IPS DF 6.9 (cell line): ENCODE measurements at regions not wholly inside any gene's neighbourhood (a gene's known extent, or its start where the extent isn't known, plus 50 kb on each side); places are given as distances from the start of the nearest gene placed in this dataset.

Source experiments
- DNase-seq: peaks from one replicate; pipeline ENCODE4 v3.0.0-alpha.2; 2013; ENCODE audit warnings: low read depth, low spot score
- H3K27ac ChIP-seq: one replicate; pipeline ENCODE4 v1.5.1; 2013; ENCODE audit warnings: low read length, control low read depth
- H3K27me3 ChIP-seq: 2 replicates; pipeline ENCODE4 v1.6.1; 2013; ENCODE audit warnings: mild to moderate bottlenecking, low read length; ENCODE audit not compliant: control insufficient read depth, insufficient read depth
- H3K36me3 ChIP-seq: 2 replicates; pipeline ENCODE4 v1.6.1; 2013; ENCODE audit warnings: low read length; ENCODE audit not compliant: control insufficient read depth, insufficient read depth
- H3K4me1 ChIP-seq: 2 replicates; pipeline ENCODE4 v1.6.1; 2013; ENCODE audit warnings: low read length; ENCODE audit not compliant: control insufficient read depth, insufficient read depth
- H3K4me3 ChIP-seq: 2 replicates; pipeline ENCODE4 v1.5.1; 2013; ENCODE audit warnings: mild to moderate bottlenecking, low read length
- H3K9me3 ChIP-seq: 2 replicates; pipeline ENCODE4 v1.6.1; 2013; ENCODE audit warnings: low read length, inconsistent platforms; ENCODE audit not compliant: control insufficient read depth, insufficient read depth
- WGBS: extraction: QIAGEN DNeasy Blood & Tissue Kit; methylation state at CpG from one replicate; pipeline ENCODE4 v1.1.7; 2013; ENCODE audit warnings: mixed read lengths, missing lambda C conversion rate; ENCODE audit not compliant: insufficient read length, insufficient coverage; 5-methylcytosine and 5-hydroxymethylcytosine counted together

DNA sequence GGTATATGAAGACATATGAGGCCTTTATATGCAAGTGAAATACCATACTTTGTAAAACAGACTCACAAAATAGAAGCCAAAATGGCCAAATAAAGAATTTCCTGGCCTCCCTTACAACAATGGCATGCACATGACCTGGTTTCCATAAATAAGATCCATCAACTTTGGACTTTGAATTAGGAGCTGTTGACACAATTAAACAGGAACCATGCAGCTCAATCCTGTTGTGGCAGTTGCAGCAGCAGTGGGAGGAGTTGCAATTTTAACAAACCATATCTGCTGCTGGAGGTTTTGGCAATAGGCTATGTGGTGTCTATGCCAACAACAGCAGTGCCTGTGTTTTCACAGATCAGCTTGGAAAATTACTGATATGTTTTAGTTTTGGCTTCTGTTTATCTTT lies 818.6 kb downstream of the FAM181B start:
- Histone ChIP-seq H3K36me3 (no peaks in the 10 kb centered on the region), H3K9me3 (no peaks in the 10 kb centered on the region), H3K4me3 (no peak overlapping the region), H3K27ac (no peak overlapping the region), H3K27me3 (no peaks in the 10 kb centered on the region), H3K4me1 (no peaks in the 10 kb centered on the region)
- no peak for DNase-seq

DNA sequence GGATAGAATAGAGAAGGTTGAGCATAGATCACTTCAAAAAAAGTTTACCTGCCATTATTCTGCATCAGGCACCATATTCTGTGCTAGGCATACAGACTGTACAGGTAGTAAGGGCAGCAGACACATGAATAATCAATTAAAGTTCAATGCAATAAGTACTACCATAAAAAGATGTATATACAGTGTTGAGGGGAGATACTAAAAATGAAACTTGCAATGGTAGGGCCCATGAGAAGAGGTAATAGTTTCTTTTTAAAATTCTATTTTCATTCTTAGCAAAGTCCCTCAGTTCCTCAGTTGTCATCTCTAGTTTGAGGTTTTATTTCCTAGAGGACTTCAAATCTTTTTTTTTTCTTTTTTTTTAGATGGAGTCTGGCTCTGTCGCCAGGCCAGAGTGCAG lies 819.9 kb downstream of the FAM181B start:
- H3K27me3 ChIP-seq: no peaks in the 10 kb centered on the region
- H3K27ac ChIP-seq: no peak overlapping the region
- no peak for DNase-seq
- no peak overlapping the region for H3K4me3 ChIP-seq
- no peaks in the 10 kb centered on the region for H3K9me3 ChIP-seq
- no peaks in the 10 kb centered on the region for H3K4me1 ChIP-seq
- no peaks in the 10 kb centered on the region for H3K36me3 ChIP-seq
- WGBS: no CpG with 5 or more reads among the region's 1 CpG

DNA sequence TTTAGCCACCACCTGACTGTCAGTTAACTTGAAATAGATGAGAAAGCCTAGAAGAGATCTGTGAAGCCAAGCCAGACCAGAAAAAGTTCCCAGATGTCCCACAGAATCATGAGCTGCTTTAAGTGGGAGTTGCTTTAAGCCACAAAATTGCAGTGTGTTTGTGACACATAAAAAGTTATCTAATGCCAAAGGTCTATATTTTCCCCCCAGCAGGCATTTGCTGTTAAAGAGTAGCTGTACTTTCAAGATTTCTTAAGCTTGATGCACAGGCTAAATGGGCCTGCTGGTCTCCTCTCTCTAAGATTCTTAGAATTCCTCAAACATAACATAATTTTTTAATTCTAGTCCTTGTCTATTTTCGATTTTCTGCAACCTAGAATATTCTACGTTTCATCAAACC lies 825.7 kb downstream of the FAM181B start:
- no peak overlapping the region for H3K27ac ChIP-seq
- DNase-seq: no peak
- no peaks in the 10 kb centered on the region for H3K36me3 ChIP-seq
- no peaks in the 10 kb centered on the region for H3K27me3 ChIP-seq
- no peak overlapping the region for H3K4me3 ChIP-seq
- 100% methylated on average over 2 of the region's 2 CpGs for WGBS
- no peaks in the 10 kb centered on the region for H3K9me3 ChIP-seq
- no peaks in the 10 kb centered on the region for H3K4me1 ChIP-seq

DNA sequence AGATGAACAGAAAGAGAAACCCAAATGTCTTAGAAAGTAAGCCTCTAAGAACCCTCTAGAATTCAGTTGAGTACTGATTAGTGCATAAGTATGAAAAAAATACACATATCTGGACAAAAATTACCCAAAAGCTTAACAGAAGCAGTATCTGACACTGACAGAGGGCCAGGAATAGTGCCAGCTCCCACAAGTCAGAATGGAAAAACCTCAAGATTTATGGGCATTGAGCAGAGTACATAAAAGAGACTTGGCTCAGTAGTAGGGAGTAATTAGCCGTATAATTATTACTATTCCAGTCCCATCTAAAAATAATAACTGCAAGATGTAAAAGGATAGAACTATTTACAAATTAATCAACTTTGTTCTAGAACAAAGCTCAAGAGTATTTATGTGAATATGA lies 834.5 kb downstream of the FAM181B start:
- no CpG with 5 or more reads among the region's 1 CpG for WGBS
- no peaks in the 10 kb centered on the region for H3K36me3 ChIP-seq
- DNase-seq: no peak

DNA sequence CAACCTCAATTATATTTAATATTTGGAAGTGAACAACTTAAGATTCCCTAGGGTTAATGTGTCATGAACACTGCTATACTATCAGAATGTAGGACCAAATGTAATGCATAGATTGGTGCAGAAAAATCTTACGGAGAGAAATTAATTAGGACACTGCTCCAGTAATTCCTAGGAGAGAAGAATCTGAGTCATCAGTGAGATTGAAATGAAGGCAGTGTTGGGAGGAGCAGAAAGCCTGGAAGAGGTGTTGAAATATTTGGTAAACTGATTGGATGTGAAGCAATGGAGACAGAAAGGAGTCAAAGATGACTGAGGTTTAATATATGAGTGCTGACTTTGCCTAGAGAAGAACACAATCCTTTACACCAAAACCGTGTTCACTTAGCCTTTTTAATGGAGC lies 836.0 kb downstream of the FAM181B start:
- DNase-seq: no peak
- Histone ChIP-seq H3K4me1 (no peaks in the 10 kb centered on the region), H3K36me3 (no peaks in the 10 kb centered on the region), H3K27me3 (no peaks in the 10 kb centered on the region), H3K4me3 (no peak overlapping the region), H3K9me3 (no peaks in the 10 kb centered on the region), H3K27ac (no peak overlapping the region)
- no CpG with 5 or more reads among the region's 2 CpGs for WGBS

More for the DNA sequence above, 834.5 kb downstream of the FAM181B start:
- H3K4me3 ChIP-seq: no peak overlapping the region
- H3K9me3 ChIP-seq: no peaks in the 10 kb centered on the region
- no peak overlapping the region for H3K27ac ChIP-seq
- H3K27me3 ChIP-seq: no peaks in the 10 kb centered on the region
- no peaks in the 10 kb centered on the region for H3K4me1 ChIP-seq

DNA sequence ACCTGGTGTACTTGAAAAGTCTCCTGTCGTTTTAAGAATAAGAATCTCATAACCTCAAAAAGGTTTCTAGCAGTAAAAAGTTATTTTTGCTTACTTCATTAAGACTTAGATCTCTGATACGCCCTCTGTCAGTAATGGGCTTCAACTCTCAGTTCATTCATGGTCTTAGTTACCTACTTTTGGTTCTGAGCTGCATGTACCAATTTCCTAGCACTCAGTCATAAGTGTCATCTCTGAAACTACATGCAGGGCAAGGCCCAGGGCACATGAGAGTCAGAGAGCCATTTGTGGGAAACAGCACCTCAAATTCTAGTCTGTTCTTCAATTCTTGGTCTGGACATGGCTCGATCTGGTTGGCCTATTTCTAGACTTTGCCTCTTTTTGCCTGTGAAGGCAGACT lies 838.4 kb downstream of the FAM181B start:
- Histone ChIP-seq H3K4me3 (no peak overlapping the region), H3K27ac (no peak overlapping the region), H3K27me3 (no peaks in the 10 kb centered on the region), H3K9me3 (no peaks in the 10 kb centered on the region), H3K4me1 (no peaks in the 10 kb centered on the region), H3K36me3 (no peaks in the 10 kb centered on the region)
- DNase-seq: no peak
- no CpG with 5 or more reads among the region's 3 CpGs for WGBS

DNA sequence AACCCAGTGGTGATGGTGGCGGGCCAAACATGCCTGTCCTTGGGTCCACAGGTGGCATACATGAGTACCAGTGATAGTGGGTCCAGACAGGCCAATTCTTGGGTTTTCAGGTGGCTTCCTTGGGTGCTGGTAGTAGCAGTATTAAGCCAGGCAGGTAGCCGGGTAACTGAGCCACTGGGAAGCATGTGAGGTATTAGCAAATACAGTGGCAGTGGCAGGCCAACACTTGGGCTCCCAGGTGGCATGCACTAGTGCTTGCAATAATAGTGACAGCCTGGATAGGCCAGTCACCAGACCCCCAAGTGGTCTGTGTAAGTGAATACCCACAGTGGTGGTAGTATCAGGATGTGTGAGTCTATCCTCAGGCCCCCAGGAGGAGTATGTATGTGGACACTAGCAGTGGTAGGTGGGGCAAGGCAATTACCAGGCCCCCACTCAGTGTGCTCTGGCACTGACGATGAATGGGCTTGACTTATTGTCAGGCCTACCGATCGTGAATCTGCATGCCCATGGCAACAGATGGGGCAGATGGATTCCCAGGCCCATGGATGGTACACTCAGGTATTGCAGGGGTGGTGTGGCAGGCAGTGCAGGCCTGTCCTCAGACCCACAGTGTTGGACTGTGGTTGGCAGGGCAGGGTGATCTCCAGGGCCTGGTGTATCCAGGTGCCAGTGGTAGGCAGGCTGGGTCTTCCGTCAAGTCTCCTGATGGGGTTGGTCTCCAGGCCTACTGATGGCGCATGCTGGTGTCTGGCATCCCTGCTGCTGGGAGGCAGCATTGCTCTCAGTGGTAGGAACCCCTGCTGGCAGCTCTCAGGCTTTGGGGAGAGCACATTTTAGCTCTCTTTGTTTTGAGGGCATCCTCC lies 840.7 kb downstream of the FAM181B start:
- no peak overlapping the region for H3K27ac ChIP-seq
- H3K27me3 ChIP-seq: no peaks in the 10 kb centered on the region
- H3K36me3 ChIP-seq: no peaks in the 10 kb centered on the region
- no peak for DNase-seq
- H3K4me3 ChIP-seq: no peak overlapping the region
- H3K4me1 ChIP-seq: no peaks in the 10 kb centered on the region
- H3K9me3 ChIP-seq: no peaks in the 10 kb centered on the region; the same call in 1 of the 2 replicates
- no CpG with 5 or more reads among the region's 7 CpGs for WGBS

DNA sequence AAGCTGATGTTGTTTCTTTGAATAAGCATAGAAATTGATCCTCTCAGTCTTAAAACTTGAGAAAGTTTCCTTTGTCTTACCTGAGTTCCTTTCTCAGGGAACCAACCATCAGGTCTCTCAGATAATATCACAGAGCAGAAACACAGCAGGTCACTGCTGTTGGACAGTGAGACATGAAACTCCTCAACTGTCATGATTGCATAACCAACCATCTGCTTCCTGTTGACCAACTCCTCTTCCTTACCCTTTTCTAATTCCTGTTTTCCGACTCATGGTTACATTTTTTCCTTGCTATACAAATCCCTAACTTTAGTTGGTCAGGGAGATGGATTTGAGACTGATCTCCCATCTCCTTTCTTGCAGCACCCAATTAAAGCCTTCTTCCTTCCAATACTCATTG lies 845.3 kb downstream of the FAM181B start:
- H3K9me3 ChIP-seq: no peaks in the 10 kb centered on the region; the same call in 1 of the 2 replicates
- H3K36me3 ChIP-seq: no peaks in the 10 kb centered on the region
- no peak overlapping the region for H3K27ac ChIP-seq
- H3K27me3 ChIP-seq: no peaks in the 10 kb centered on the region
- WGBS: no CpG with 5 or more reads among the region's 1 CpG
- H3K4me3 ChIP-seq: no peak overlapping the region
- H3K4me1 ChIP-seq: no peaks in the 10 kb centered on the region
- no peak for DNase-seq

DNA sequence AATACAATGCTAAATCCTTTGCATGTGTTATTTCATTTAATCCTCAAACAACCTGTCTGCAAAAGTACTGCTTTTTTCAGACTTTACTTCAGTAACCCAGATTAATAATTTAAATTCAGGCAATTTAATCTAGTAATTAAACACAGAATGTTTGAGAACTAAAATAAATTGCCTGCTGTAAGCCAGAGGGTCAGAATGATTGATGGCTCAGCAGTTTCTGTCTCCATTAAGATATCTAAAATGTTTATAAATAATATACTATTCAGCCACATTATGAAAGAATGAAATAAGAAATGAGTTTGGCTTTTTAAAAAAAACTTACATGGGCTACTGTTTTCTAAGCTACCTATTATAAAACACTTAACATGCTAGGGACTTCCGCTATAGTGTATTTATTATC lies 846.0 kb downstream of the FAM181B start:
- H3K4me1 ChIP-seq: no peaks in the 10 kb centered on the region
- H3K9me3 ChIP-seq: no peaks in the 10 kb centered on the region; the same call in 1 of the 2 replicates
- H3K27me3 ChIP-seq: no peaks in the 10 kb centered on the region
- no CpG with 5 or more reads among the region's 1 CpG for WGBS
- no peak overlapping the region for H3K4me3 ChIP-seq
- no peak for DNase-seq
- no peaks in the 10 kb centered on the region for H3K36me3 ChIP-seq
- H3K27ac ChIP-seq: no peak overlapping the region

DNA sequence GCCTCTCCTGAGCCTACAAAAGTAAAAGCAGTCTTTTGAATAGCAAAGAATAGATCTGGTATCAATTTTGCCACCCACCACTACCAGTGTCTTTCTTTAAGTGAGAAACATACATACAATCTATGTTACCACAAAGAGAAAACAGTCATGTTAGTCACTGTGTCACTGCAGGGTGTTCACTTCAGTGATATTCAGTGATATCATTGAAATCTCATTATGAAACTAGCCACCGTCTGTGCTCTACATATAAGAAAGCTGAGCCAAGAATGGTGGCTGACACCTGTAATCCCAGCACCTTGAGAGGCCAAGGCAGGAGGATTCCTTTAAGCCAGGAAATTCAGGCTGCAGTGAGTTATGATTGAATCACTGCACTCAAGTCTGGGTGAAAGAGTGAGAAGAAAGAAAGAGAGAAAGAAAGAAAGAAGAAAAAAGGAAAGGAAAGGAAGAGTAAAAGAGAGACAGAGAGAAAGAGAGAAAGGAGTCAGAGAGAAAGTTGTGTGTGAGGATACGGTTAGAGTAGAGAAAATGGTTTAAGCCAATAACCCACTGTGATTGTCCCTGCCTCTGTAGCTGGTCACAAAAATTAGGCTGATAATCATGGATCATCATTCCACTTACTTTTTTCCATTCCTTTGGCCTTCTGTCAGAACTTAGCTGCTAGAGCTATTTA lies 847.1 kb downstream of the FAM181B start:
- 100% methylated on average over 1 of the region's 2 CpGs for WGBS
- Histone ChIP-seq H3K36me3 (no peaks in the 10 kb centered on the region), H3K9me3 (no peaks in the 10 kb centered on the region; the same call in 1 of the 2 replicates), H3K27me3 (no peaks in the 10 kb centered on the region), H3K4me3 (no peak overlapping the region), H3K4me1 (no peaks in the 10 kb centered on the region), H3K27ac (no peak overlapping the region)
- DNase-seq: no peak
